SIG-M5 treated with dmso at 0.1 percent for 504 hours (cell line): ENCODE measurements at regions not wholly inside any gene's neighbourhood (a gene's known extent, or its start where the extent isn't known, plus 50 kb on each side); places are given as distances from the start of the nearest gene placed in this dataset.

Source experiments
- DNase-seq: peaks from one replicate; lab custom pipeline; 2025; ENCODE audit not compliant: unreplicated experiment; lab: John Stamatoyannopoulos, UW

GRCh38 chr1:168958562-168959289 is 147.8 kb upstream of the ATP1B1 start:
- DNase-seq, result no peak

- DNase-seq, result no peak
Measured at GRCh38 chr1:168959382-168959781, 147.1 kb upstream of the ATP1B1 start.

DNA sequence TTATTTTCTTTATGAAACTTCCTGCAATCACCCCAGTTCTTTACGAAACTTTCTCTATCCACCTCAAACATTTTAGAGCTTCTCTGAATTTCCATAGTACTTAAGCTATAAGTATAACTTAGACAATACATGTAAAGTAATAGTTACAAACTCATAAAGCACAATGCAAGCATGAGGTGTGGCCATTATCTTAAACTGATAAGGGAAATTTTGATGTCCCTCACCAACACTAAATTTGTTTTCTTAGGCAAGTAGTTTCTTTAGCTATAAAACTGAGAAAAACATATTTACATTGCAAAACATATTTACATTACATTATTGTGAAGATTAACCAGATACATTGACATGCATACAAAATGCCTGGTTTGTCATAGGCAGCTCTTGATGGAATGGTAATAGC is 146.4 kb upstream of the ATP1B1 start:
- DNase-seq, result no peak

GRCh38 chr1:168960595-168960994 is 145.9 kb upstream of the ATP1B1 start:
- DNase-seq, result no peak

DNA sequence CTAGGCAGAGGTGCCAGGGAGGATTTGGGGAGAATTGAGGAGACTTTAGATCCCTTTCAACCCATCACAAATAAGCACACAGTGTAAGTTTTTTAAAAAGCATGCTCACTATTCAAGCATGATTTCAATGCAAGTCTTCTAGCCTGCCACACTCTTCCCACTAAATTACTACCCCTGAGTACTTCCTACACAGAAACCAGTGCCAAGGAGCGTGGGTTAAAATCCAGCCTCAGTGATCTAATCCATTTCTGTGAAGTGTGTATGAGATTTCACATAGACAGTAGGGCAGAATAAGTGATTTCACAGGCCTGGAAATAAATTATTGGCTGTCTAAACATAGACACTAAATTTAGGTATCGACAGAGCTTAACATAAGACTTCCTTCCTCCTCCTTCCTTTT is 142.9 kb upstream of the ATP1B1 start:
- DNase-seq, result no peak

- DNase-seq, result no peak
Measured at GRCh38 chr1:168964478-168964877, 142.0 kb upstream of the ATP1B1 start.

DNA sequence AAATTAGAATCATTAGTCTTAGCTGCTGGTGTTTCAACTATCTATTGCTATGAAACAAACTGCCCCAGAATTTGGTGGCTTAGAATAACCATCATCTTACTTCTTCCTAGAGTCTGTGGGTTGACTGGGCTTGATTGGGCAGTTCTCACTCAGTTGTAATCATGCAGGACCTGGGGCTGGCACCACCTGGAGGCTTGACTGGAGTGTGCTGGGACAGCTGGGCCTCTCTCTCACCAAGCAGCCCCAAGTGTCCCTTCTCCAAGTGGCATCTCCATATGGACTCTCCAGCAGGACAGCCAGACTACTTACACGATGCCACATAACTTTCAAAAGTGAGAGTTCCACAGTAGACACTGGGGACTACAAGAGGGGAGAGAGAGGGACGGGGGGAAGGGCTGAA is 140.3 kb upstream of the ATP1B1 start:
- DNase-seq, result no peak

DNA sequence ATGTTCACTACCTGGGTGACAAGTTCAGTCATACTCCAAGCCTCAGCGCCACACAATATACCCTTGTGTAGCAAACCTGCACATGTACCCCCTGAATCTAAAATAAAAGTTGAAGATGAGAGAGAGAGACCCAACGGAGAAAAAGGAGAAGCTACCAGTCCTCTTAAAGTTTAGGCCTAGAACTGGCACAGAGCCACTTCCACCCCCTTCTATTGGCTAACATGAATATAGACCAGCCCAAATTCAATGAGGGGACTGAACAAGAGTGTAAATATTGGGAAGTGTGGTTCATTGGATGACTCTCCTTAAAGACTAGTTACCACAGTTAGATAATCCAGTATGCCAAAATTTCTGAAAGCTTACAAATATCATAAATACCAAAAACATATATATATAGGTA is 139.9 kb upstream of the ATP1B1 start:
- no peak for DNase-seq

GRCh38 chr1:168970926-168971659 is 135.4 kb upstream of the ATP1B1 start:
- no peak for DNase-seq

- no peak for DNase-seq
Measured at GRCh38 chr1:168972225-168972624, 134.3 kb upstream of the ATP1B1 start.

GRCh38 chr1:168972887-168973286 is 133.6 kb upstream of the ATP1B1 start:
- DNase-seq, result no peak

- DNase-seq, result no peak
Measured at GRCh38 chr1:168974117-168974516, 132.4 kb upstream of the ATP1B1 start.

- DNase-seq, result no peak
Measured at GRCh38 chr1:168974611-168975010, 131.9 kb upstream of the ATP1B1 start.

- DNase-seq, result no peak
Measured at GRCh38 chr1:168976267-168976666, 130.2 kb upstream of the ATP1B1 start.

DNA sequence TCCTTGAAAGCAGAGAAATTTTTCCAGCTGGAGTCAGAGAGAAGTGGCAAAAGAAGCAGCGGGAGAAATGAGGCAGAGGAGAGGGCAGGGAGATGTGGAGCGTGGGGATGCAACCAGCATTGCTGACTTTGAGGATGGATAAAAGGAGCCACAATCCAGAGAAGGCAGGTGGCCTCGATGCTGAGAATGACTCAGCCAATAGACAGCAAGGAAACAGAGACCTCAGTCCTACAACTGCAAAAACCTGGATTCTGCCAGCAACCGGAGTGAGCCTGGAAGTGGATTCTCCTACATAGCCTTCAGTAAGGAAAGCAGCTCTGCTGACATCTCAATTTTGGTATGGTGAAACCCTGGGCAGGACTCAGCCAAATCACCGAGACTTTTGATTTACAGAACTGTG is 128.9 kb upstream of the ATP1B1 start:
- no peak for DNase-seq

GRCh38 chr1:168979276-168979675 is 127.2 kb upstream of the ATP1B1 start:
- DNase-seq, result no peak

DNA sequence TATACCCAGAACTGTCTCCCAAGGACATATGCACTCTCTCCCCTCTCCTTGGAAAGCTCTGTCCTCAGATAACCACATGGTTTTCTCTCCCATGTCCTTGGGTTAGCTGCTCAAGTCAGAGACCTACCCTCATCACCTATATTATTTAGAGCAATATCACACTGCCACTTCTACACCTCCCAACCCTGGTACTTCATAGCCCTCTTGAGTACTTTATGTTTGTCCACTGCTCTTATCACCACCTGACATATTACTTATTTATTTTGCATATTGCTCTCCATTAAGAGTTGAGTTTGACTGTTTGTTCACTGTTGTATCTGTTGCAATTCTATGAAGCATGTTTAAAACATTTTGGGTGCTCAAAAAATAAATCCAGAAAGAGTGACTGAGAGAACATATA is 126.3 kb upstream of the ATP1B1 start:
- no peak for DNase-seq

DNA sequence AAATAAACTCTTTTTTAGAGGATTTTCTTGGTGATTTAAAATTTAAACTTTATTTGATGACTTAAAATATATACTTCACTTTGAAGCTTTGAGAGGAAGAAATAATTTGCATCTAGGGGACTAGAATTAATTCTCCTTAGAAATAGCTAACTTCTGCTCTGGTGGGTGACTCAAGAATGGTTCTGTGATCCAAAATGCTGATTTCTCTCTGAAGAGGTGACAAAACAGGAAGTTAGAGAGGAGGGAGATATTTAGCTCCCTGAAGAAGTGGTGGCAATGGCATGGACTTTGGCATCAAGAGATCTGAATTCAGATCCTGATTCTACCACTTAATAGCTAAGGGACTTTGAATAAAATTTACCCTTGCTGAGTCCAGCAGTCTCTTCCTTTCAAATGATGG is 125.8 kb upstream of the ATP1B1 start:
- no peak for DNase-seq

DNA sequence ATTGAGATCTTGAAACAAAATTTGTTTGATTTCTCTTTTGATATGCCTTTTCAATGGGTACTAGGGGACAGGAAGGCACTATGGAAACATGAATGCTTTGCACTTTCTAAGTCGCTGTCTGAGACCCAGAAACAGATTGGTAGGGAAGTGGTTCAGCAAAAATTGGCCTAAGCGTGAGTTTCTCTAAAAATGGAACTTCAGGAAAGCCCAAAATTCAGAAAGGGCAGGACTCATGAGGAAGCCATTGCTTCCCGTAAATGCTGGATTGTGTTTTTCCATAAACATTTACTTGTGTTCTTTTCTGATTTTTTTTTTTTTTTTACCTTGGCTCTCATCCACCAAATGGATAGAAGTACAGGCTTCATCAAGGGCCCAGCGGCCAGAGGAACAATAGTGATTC is 123.7 kb upstream of the ATP1B1 start:
- DNase-seq, result no peak

- DNase-seq, result no peak
Measured at GRCh38 chr1:168987330-168987729, 119.2 kb upstream of the ATP1B1 start.

- no peak for DNase-seq
Measured at GRCh38 chr1:168987923-168988322, 118.6 kb upstream of the ATP1B1 start.

GRCh38 chr1:168989985-168990384 is 116.5 kb upstream of the ATP1B1 start:
- DNase-seq, result no peak
